ENCODE measurements at regions not wholly inside any gene's neighbourhood (a gene's known extent, or its start where the extent isn't known, plus 50 kb on each side); places are given as distances from the start of the nearest gene placed in this dataset.
"Not testable (repeated sequence)": the region's sequence is repeated elsewhere in the genome, so short reads cannot be mapped to it uniquely, and the experiment has no call there.

DNA sequence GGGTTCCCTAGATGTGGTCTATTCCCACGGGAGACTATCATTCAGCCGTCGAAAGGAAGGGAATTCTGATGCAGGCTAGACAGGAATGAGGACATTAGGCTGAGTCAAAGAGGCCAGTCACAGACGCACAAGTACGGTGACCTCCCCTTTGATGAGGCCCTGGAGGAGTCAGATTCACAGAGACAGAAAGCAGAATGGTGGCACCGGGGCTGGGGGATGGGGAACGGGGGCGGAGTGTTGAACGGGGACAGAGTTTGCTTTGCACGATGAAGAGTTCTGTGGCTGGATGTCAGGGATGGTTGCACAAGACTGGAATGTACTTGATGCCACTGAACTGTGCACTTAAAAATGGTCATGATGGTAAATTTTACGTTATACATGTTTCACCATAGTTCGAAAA is 3983.1 kb upstream of the TPTE start:
- H4K8ac ChIP-seq (replicated peaks; ENCODE audit: insufficient read length, low read depth, low read length); H4K91ac ChIP-seq (ENCODE audit: insufficient read length, low read depth, low read length); H2BK12ac ChIP-seq (ENCODE audit: insufficient read length, low read depth, low read length); H3K56ac ChIP-seq (ENCODE audit: insufficient read length, low read depth, low read length); H3K27ac Mint-ChIP-seq; H3K14ac ChIP-seq (ENCODE audit: insufficient read depth, low read length); DNase-seq; H2BK120ac ChIP-seq (ENCODE audit: low read depth, low read length, poor library complexity, severe bottlenecking); H3K27me3 Mint-ChIP-seq (ENCODE audit: low read depth); H3K4me1 Mint-ChIP-seq; H2AFZ ChIP-seq (ENCODE audit: low read length); H2BK15ac ChIP-seq (ENCODE audit: low read depth, low read length); H3K79me1 ChIP-seq (ENCODE audit: insufficient read depth, low read depth, low read length, poor library complexity, severe bottlenecking); H3K36me3 Mint-ChIP-seq (ENCODE audit: insufficient read depth in 1 of 3, low read depth in 3 of 3); H2BK20ac ChIP-seq (ENCODE audit: low read depth, low read length, poor library complexity, severe bottlenecking); H3K27ac ChIP-seq (ENCODE audit: insufficient read length, low read depth, low read length); H4K5ac ChIP-seq (ENCODE audit: insufficient read length, low read depth, low read length); H3K4me3 Mint-ChIP-seq; H3K18ac ChIP-seq (ENCODE audit: insufficient read length, low read depth, low read length); H3K9ac ChIP-seq (ENCODE audit: extremely low read depth, insufficient read length, low read length); H3K79me2 ChIP-seq (ENCODE audit: insufficient read depth, low read length); H3K23me2 ChIP-seq (ENCODE audit: insufficient read length, low read depth, low read length, poor library complexity, severe bottlenecking); H3K4me2 ChIP-seq (ENCODE audit: insufficient read depth, insufficient read length, low read length); H3K4me1 ChIP-seq (ENCODE audit: insufficient read depth, low read length); H3K23ac ChIP-seq (ENCODE audit: insufficient read length, low read depth, low read length); H3T11ph ChIP-seq (ENCODE audit: low read length); H3K4ac ChIP-seq (ENCODE audit: low read depth, low read length); H3K9me3 ChIP-seq (ENCODE audit: control insufficient read depth, low read depth, low read length); H4K20me1 ChIP-seq (ENCODE audit: control insufficient read depth, insufficient read depth, insufficient read length); H2AK5ac ChIP-seq (ENCODE audit: insufficient read length, low read length); H2BK5ac ChIP-seq (ENCODE audit: insufficient read length, low read length); H3K9me3 Mint-ChIP-seq; H3K27me3 ChIP-seq (ENCODE audit: insufficient read depth, low read length): not testable (repeated sequence)
- WGBS (ENCODE audit: extremely low coverage, insufficient read length, low lambda C conversion rate), result no CpG with 5 or more reads among the region's 12 CpGs

DNA sequence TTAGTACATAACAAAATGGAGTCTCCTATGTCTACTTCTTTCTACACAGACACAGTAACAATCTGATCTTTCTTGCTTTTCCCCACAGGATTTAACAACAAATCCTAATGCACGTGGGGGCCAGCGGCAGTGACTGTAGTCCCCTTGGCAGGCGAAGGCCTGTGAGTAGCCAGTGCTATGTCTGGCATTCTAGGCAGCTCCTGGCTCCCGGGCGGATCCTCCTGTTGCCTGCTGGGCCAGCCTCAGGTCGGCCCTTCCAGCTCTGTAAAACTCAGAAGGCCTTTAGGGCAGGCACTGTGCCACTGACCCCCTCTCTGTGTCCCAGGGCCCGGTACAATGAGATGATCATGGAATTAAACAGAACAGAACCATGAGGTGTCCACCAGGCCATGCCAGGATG is 3981.7 kb upstream of the TPTE start:
- H3K4ac ChIP-seq (ENCODE audit: low read depth, low read length); H3K56ac ChIP-seq (ENCODE audit: insufficient read length, low read depth, low read length); H3K79me2 ChIP-seq (ENCODE audit: insufficient read depth, low read length); H3K4me2 ChIP-seq (ENCODE audit: insufficient read depth, insufficient read length, low read length); H2BK12ac ChIP-seq (ENCODE audit: insufficient read length, low read depth, low read length); H3K36me3 Mint-ChIP-seq (ENCODE audit: insufficient read depth in 1 of 3, low read depth in 3 of 3); H3K9me3 Mint-ChIP-seq; H3K18ac ChIP-seq (ENCODE audit: insufficient read length, low read depth, low read length); H3K79me1 ChIP-seq (ENCODE audit: insufficient read depth, low read depth, low read length, poor library complexity, severe bottlenecking); H3K9ac ChIP-seq (ENCODE audit: extremely low read depth, insufficient read length, low read length); H3K23ac ChIP-seq (ENCODE audit: insufficient read length, low read depth, low read length); H4K5ac ChIP-seq (ENCODE audit: insufficient read length, low read depth, low read length); H3K4me1 Mint-ChIP-seq; H2BK20ac ChIP-seq (ENCODE audit: low read depth, low read length, poor library complexity, severe bottlenecking); H3K4me3 Mint-ChIP-seq; H3K27me3 Mint-ChIP-seq (ENCODE audit: low read depth); DNase-seq; H3T11ph ChIP-seq (ENCODE audit: low read length); H3K27me3 ChIP-seq (ENCODE audit: insufficient read depth, low read length); H3K27ac Mint-ChIP-seq; H2BK15ac ChIP-seq (ENCODE audit: low read depth, low read length); H3K14ac ChIP-seq (ENCODE audit: insufficient read depth, low read length); H4K8ac ChIP-seq (replicated peaks; ENCODE audit: insufficient read length, low read depth, low read length); H4K20me1 ChIP-seq (ENCODE audit: control insufficient read depth, insufficient read depth, insufficient read length); H4K91ac ChIP-seq (ENCODE audit: insufficient read length, low read depth, low read length); H2BK5ac ChIP-seq (ENCODE audit: insufficient read length, low read length); H2BK120ac ChIP-seq (ENCODE audit: low read depth, low read length, poor library complexity, severe bottlenecking); H2AK5ac ChIP-seq (ENCODE audit: insufficient read length, low read length); H3K4me1 ChIP-seq (ENCODE audit: insufficient read depth, low read length); H2AFZ ChIP-seq (ENCODE audit: low read length); H3K27ac ChIP-seq (ENCODE audit: insufficient read length, low read depth, low read length); H3K23me2 ChIP-seq (ENCODE audit: insufficient read length, low read depth, low read length, poor library complexity, severe bottlenecking); H3K9me3 ChIP-seq (ENCODE audit: control insufficient read depth, low read depth, low read length): not testable (repeated sequence)
- no CpG with 5 or more reads among the region's 7 CpGs for WGBS (ENCODE audit: extremely low coverage, insufficient read length, low lambda C conversion rate)

DNA sequence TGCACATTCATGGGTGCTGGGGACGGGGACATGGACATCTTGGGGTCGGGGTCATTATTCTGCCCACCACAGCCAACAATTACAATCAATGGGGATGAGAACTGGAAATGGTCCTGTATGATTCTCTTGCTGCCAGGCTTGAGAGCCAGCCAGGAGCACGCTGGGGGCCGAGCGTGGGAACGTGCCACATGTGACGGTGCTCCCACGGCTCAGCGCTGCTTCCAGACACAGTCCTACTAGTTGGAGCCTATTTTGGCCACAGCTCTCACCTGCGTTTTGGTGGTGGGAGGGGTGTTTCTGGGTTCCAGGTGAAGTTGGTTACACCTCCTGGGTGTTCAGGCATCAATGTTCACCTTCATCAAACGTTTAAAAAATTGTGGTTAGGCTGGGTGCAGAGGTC is 3980.3 kb upstream of the TPTE start:
- not testable (repeated sequence) for H2BK15ac ChIP-seq (ENCODE audit: low read depth, low read length); H2AK5ac ChIP-seq (ENCODE audit: insufficient read length, low read length); H4K91ac ChIP-seq (ENCODE audit: insufficient read length, low read depth, low read length); H3K4me1 Mint-ChIP-seq; H3K4me3 Mint-ChIP-seq; H3K23me2 ChIP-seq (ENCODE audit: insufficient read length, low read depth, low read length, poor library complexity, severe bottlenecking); H3K79me1 ChIP-seq (ENCODE audit: insufficient read depth, low read depth, low read length, poor library complexity, severe bottlenecking); H3K4me1 ChIP-seq (ENCODE audit: insufficient read depth, low read length); H3K4ac ChIP-seq (ENCODE audit: low read depth, low read length); H3K9me3 ChIP-seq (ENCODE audit: control insufficient read depth, low read depth, low read length); H3K9me3 Mint-ChIP-seq; H3K9ac ChIP-seq (ENCODE audit: extremely low read depth, insufficient read length, low read length); H3K23ac ChIP-seq (ENCODE audit: insufficient read length, low read depth, low read length); H3K14ac ChIP-seq (ENCODE audit: insufficient read depth, low read length); H2BK12ac ChIP-seq (ENCODE audit: insufficient read length, low read depth, low read length); H2BK120ac ChIP-seq (ENCODE audit: low read depth, low read length, poor library complexity, severe bottlenecking); H4K20me1 ChIP-seq (ENCODE audit: control insufficient read depth, insufficient read depth, insufficient read length); H3K18ac ChIP-seq (ENCODE audit: insufficient read length, low read depth, low read length); H2BK20ac ChIP-seq (ENCODE audit: low read depth, low read length, poor library complexity, severe bottlenecking); H2BK5ac ChIP-seq (ENCODE audit: insufficient read length, low read length); DNase-seq; H2AFZ ChIP-seq (ENCODE audit: low read length); H3T11ph ChIP-seq (ENCODE audit: low read length); H3K27me3 Mint-ChIP-seq (ENCODE audit: low read depth); H3K4me2 ChIP-seq (ENCODE audit: insufficient read depth, insufficient read length, low read length); H3K79me2 ChIP-seq (ENCODE audit: insufficient read depth, low read length); H4K8ac ChIP-seq (replicated peaks; ENCODE audit: insufficient read length, low read depth, low read length); H3K27ac ChIP-seq (ENCODE audit: insufficient read length, low read depth, low read length); H3K27ac Mint-ChIP-seq; H3K36me3 Mint-ChIP-seq (ENCODE audit: insufficient read depth in 1 of 3, low read depth in 3 of 3); H3K56ac ChIP-seq (ENCODE audit: insufficient read length, low read depth, low read length); H4K5ac ChIP-seq (ENCODE audit: insufficient read length, low read depth, low read length); H3K27me3 ChIP-seq (ENCODE audit: insufficient read depth, low read length)
- no CpG with 5 or more reads among the region's 11 CpGs for WGBS (ENCODE audit: extremely low coverage, insufficient read length, low lambda C conversion rate)
